ENCODE measurements at regions not wholly inside any gene's neighbourhood (a gene's known extent, or its start where the extent isn't known, plus 50 kb on each side); places are given as distances from the start of the nearest gene placed in this dataset.

DNA sequence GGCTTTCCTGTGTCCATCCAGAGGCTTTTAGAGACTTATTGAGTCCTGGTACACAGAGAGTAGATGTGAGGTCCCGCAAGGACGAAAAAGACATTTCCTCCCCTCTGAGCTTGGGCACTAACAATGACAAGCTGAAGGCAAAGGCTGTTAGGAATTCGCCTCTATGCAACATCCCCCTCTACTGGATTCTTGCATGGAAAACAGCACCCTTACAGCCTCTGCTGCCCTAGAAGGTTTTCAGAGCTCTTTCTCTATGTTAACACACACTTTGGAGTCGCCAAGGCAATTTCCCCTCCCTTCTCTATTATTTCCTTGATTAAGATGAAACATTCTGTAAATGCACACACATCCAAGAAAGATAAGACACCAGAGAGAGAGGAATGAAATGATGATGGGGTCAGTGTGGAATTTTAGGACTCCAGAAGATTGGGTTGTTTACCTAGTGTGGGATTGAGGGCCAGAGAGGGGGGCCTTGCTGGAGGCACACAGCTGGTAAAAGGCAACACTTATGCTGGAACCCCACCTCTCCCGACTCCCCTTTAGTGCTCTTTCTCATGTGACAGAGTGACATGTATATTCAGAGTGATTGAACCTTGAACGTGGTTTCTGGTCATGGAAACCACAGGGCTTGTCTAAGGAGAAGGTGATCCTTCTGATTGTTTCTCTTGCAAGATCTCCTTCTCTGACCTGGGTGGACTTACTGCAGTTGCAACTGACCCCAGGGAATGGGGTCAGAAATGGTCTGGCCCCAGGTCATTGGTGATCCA, 300.7 kb downstream of the CLIC5 start:
- TF ChIP-seq, protein P1, sequence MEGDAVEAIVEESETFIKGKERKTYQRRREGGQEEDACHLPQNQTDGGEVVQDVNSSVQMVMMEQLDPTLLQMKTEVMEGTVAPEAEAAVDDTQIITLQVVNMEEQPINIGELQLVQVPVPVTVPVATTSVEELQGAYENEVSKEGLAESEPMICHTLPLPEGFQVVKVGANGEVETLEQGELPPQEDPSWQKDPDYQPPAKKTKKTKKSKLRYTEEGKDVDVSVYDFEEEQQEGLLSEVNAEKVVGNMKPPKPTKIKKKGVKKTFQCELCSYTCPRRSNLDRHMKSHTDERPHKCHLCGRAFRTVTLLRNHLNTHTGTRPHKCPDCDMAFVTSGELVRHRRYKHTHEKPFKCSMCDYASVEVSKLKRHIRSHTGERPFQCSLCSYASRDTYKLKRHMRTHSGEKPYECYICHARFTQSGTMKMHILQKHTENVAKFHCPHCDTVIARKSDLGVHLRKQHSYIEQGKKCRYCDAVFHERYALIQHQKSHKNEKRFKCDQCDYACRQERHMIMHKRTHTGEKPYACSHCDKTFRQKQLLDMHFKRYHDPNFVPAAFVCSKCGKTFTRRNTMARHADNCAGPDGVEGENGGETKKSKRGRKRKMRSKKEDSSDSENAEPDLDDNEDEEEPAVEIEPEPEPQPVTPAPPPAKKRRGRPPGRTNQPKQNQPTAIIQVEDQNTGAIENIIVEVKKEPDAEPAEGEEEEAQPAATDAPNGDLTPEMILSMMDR (optimal IDR thresholded peaks at IDR 0.05 in 1 of 3, IDR thresholded peaks at IDR 0.05 in 1 of 3, conservative IDR thresholded peaks at IDR 0.05 in 1 of 3; ENCODE audit: extremely low read depth in 1 of 3, insufficient read depth in 2 of 3, low read length in 3 of 3) = peak; percentile 85 to 92 (median 88)
- TF ChIP-seq EZH2 (IDR thresholded peaks at IDR 0.05; ENCODE audit: low read length) = no peak
